ENCODE measurements at regions not wholly inside any gene's neighbourhood (a gene's known extent, or its start where the extent isn't known, plus 50 kb on each side); places are given as distances from the start of the nearest gene placed in this dataset.

- no peak for DNase-seq (ENCODE audit: low spot score in 2 of 2)
- Histone ChIP-seq H3K4me3 (no peak overlapping the region), H3K27ac (no peak overlapping the region), H3K36me3 (no peaks in the 10 kb centered on the region), H3K9me3 (no peaks in the 10 kb centered on the region), H3K27me3 (no peaks in the 10 kb centered on the region), H3K4me1 (no peaks in the 10 kb centered on the region)
- intact Hi-C loops (cut with DNase I; ENCODE audit: low total_unique reads) = no loop called here
- TF ChIP-seq CTCF (IDR thresholded peaks at IDR 0.05) = no peak
- no peak for TF ChIP-seq POLR2A (IDR thresholded peaks at IDR 0.05)
- no peak for TF ChIP-seq POLR2AphosphoS5 (IDR thresholded peaks at IDR 0.05)
Observed at GRCh38 chr2:146226077-146226476, 1618.8 kb upstream of the ACVR2A start.

- Histone ChIP-seq H3K9me3 (no peaks in the 10 kb centered on the region), H3K27me3 (no peaks in the 10 kb centered on the region), H3K27ac (no peak overlapping the region), H3K4me1 (no peaks in the 10 kb centered on the region), H3K4me3 (no peak overlapping the region), H3K36me3 (no peaks in the 10 kb centered on the region)
- TF ChIP-seq POLR2A (IDR thresholded peaks at IDR 0.05) = no peak
- no peak for TF ChIP-seq POLR2AphosphoS5 (IDR thresholded peaks at IDR 0.05)
- TF ChIP-seq CTCF (IDR thresholded peaks at IDR 0.05) = no peak
- intact Hi-C loops (cut with DNase I; ENCODE audit: low total_unique reads) = loop anchor here (2.0 kb wide), 1 partner anchor 61 kb away; no protein-coding TSS in a partner anchor
- no peak for DNase-seq (ENCODE audit: low spot score in 2 of 2)
Observed at GRCh38 chr2:146221826-146222225, 1623.0 kb upstream of the ACVR2A start.

- Histone ChIP-seq H3K36me3 (no peaks in the 10 kb centered on the region), H3K27ac (no peak overlapping the region), H3K9me3 (no peaks in the 10 kb centered on the region), H3K27me3 (no peaks in the 10 kb centered on the region), H3K4me3 (no peak overlapping the region), H3K4me1 (no peaks in the 10 kb centered on the region)
- DNase-seq (ENCODE audit: low spot score in 2 of 2) = no peak
- no peak for TF ChIP-seq CTCF (IDR thresholded peaks at IDR 0.05)
- no peak for TF ChIP-seq POLR2AphosphoS5 (IDR thresholded peaks at IDR 0.05)
- TF ChIP-seq POLR2A (IDR thresholded peaks at IDR 0.05) = no peak
- intact Hi-C loops (cut with DNase I; ENCODE audit: low total_unique reads) = loop anchor here (2.0 kb wide), 1 partner anchor 60 kb away; no protein-coding TSS in a partner anchor
Observed at GRCh38 chr2:146220957-146221356, 1623.9 kb upstream of the ACVR2A start.

GRCh38 chr2:146214394-146214929 is 1630.4 kb upstream of the ACVR2A start:
- H3K27me3 ChIP-seq = no peaks in the 10 kb centered on the region
- TF ChIP-seq POLR2A (IDR thresholded peaks at IDR 0.05) (no peak), CTCF (IDR thresholded peaks at IDR 0.05) (no peak), POLR2AphosphoS5 (IDR thresholded peaks at IDR 0.05) (no peak)
- no peaks in the 10 kb centered on the region for H3K4me1 ChIP-seq
- DNase-seq (ENCODE audit: low spot score in 2 of 2) = no peak
- no peak overlapping the region for H3K4me3 ChIP-seq
- H3K9me3 ChIP-seq = no peaks in the 10 kb centered on the region
- H3K36me3 ChIP-seq = no peaks in the 10 kb centered on the region
- no peak overlapping the region for H3K27ac ChIP-seq
- intact Hi-C loops (cut with DNase I; ENCODE audit: low total_unique reads) = no loop called here

- H3K4me1 ChIP-seq = no peaks in the 10 kb centered on the region
- no peaks in the 10 kb centered on the region for H3K27me3 ChIP-seq
- H3K9me3 ChIP-seq = no peaks in the 10 kb centered on the region
- no peak for DNase-seq (ENCODE audit: low spot score in 2 of 2)
- TF ChIP-seq POLR2AphosphoS5 (IDR thresholded peaks at IDR 0.05) (no peak), POLR2A (IDR thresholded peaks at IDR 0.05) (no peak), CTCF (IDR thresholded peaks at IDR 0.05) (no peak)
- intact Hi-C loops (cut with DNase I; ENCODE audit: low total_unique reads) = no loop called here
- no peaks in the 10 kb centered on the region for H3K36me3 ChIP-seq
- H3K4me3 ChIP-seq = no peak overlapping the region
- H3K27ac ChIP-seq = no peak overlapping the region
Observed at GRCh38 chr2:146213674-146214073, 1631.2 kb upstream of the ACVR2A start.
